A549 (cell line): ENCODE measurements at regions not wholly inside any gene's neighbourhood (a gene's known extent, or its start where the extent isn't known, plus 50 kb on each side); places are given as distances from the start of the nearest gene placed in this dataset.

Source experiments
- ATAC-seq, 2 experiments: fragments of 200-7000 bp in 1 of 2; fragments of >200 bp in 1 of 2; cut with Nextera tagmentation in 1 of 2; cut with Tn5 transposase in 1 of 2; 3 replicates each; pipeline versions ENCODE4 v1.8.0 to v1.9.1; 2018 to 2020; ENCODE audit warnings: mild to moderate bottlenecking in 1 of 2, moderate library complexity in 1 of 2
- CTCF ChIA-PET: fragments of 300-600 bp; sonication (Branson Sonifier 250); formaldehyde crosslinking; extraction: SDS; loops from one replicate; lab custom pipeline; 2021; ENCODE audit warnings: antibody characterized with exemption, inconsistent platforms; lab: Yijun Ruan, JAX
- POLR2A ChIA-PET: fragments of 350-600 bp; formaldehyde crosslinking; extraction: SDS; loops from one replicate; lab custom pipeline; 2021; ENCODE audit warnings: antibody characterized with exemption, inconsistent platforms; lab: Yijun Ruan, JAX
- DNase-seq, 2 experiments: peaks; one replicate each; pipeline versions ENCODE4 v3.0.0 to v3.0.0-alpha.2; 2011 to 2016; ENCODE audit warnings: low read depth in 1 of 2, low spot score in 1 of 2
- FAIRE-seq: peaks from 2 replicates; lab custom pipeline; 2011; peaks lifted over from hg19 to GRCh38; lab: Jason Lieb, UNC
- H3K27ac ChIP-seq, 2 experiments: fragments of >200 bp; sonication (Bioruptor Twin); formaldehyde crosslinking; 3 replicates each; pipeline ENCODE4 v1.5.1; 2016 to 2017
- H3K4me1 ChIP-seq: fragments of >200 bp; sonication (Bioruptor Twin); formaldehyde crosslinking; 3 replicates; pipeline ENCODE4 v1.6.1; 2016
- H3K4me2 ChIP-seq: fragments of >200 bp; sonication (Bioruptor Twin); formaldehyde crosslinking; 3 replicates; pipeline ENCODE4 v1.6.1; 2016
- H3K4me3 ChIP-seq: fragments of >200 bp; sonication (Bioruptor Twin); formaldehyde crosslinking; 3 replicates; pipeline ENCODE4 v1.5.1; 2016
- H3K9me3 ChIP-seq: fragments of >200 bp; sonication (Bioruptor Twin); formaldehyde crosslinking; 3 replicates; pipeline ENCODE4 v1.6.1; 2016
- BHLHE40 ChIP-seq: IDR thresholded peaks from 2 replicates; pipeline ENCODE4 v1.6.1; 2012; ENCODE audit warnings: low read depth, low read length, inconsistent platforms
- CBX2 ChIP-seq: fragments of 200-600 bp; sonication (generic); IDR thresholded peaks from 2 replicates; pipeline ENCODE4 v1.6.1; 2016; ENCODE audit warnings: low read depth, mild to moderate bottlenecking, borderline replicate concordance
- CHD2 ChIP-seq: fragments of 150-350 bp; IDR thresholded peaks from 2 replicates; pipeline ENCODE4 v1.6.1; 2014; ENCODE audit warnings: low read length; ENCODE audit not compliant: partially characterized antibody
- CHD4 ChIP-seq: fragments of 200-600 bp; sonication (generic); IDR thresholded peaks from 2 replicates; pipeline ENCODE4 v1.6.1; 2016; ENCODE audit warnings: antibody characterized with exemption, mild to moderate bottlenecking, borderline replicate concordance
- EHMT2 ChIP-seq: fragments of 200-600 bp; sonication (generic); IDR thresholded peaks from 2 replicates; pipeline ENCODE4 v1.6.1; 2016; ENCODE audit warnings: antibody characterized with exemption, low read depth, mild to moderate bottlenecking, moderate library complexity
- EP300 ChIP-seq, 2 experiments: fragments of >200 bp; sonication (Bioruptor Twin); formaldehyde crosslinking; IDR thresholded peaks; 2 replicates in 1 of 2; 3 replicates in 1 of 2; pipeline ENCODE4 v1.6.1; 2016 to 2017
- ESRRA ChIP-seq: fragments of 150-350 bp; IDR thresholded peaks from 2 replicates; pipeline ENCODE4 v1.6.1; 2014; ENCODE audit warnings: mild to moderate bottlenecking, low read length, borderline replicate concordance
- GATA3 ChIP-seq: IDR thresholded peaks from 2 replicates; pipeline ENCODE4 v1.6.1; 2012; ENCODE audit warnings: borderline replicate concordance
- HDAC2 ChIP-seq: fragments of 200-600 bp; sonication (generic); IDR thresholded peaks from 2 replicates; pipeline ENCODE4 v1.6.1; 2016
- HEYL ChIP-seq: fragments of 250-450 bp; sonication (Bioruptor Pico); IDR thresholded peaks from 2 replicates; pipeline ENCODE4 v1.8.0; 2021; ENCODE audit warnings: mild to moderate bottlenecking, moderate library complexity
- JUNB ChIP-seq: fragments of >200 bp; sonication (Bioruptor Twin); formaldehyde crosslinking; IDR thresholded peaks from 2 replicates; pipeline ENCODE4 v1.6.1; 2016
- MAFK ChIP-seq: fragments of 450-650 bp; IDR thresholded peaks from 2 replicates; pipeline ENCODE4 v1.6.1; 2014; ENCODE audit not compliant: partially characterized antibody
- PHF8 ChIP-seq: fragments of 200-600 bp; sonication (generic); IDR thresholded peaks from 2 replicates; pipeline ENCODE4 v1.6.1; 2016; ENCODE audit warnings: low read depth, mild to moderate bottlenecking, antibody characterized with exemption, moderate library complexity, borderline replicate concordance
- POLR2A ChIP-seq: IDR thresholded peaks from 2 replicates; pipeline ENCODE4 v1.6.1; 2012; ENCODE audit warnings: mild to moderate bottlenecking, low read length
- RAD21 ChIP-seq, 2 experiments: fragments of >200 bp in 1 of 2; sonication (Bioruptor Twin) in 1 of 2; formaldehyde crosslinking in 1 of 2; IDR thresholded peaks in 1 of 2; conservative IDR thresholded peaks in 1 of 2; 2 replicates in 1 of 2; 3 replicates in 1 of 2; pipeline ENCODE4 v1.6.1; 2012 to 2018; ENCODE audit warnings: inconsistent platforms in 1 of 2
- RFX5 ChIP-seq: fragments of 450-650 bp; IDR thresholded peaks from 2 replicates; pipeline ENCODE4 v1.7.1; 2014; ENCODE audit warnings: antibody characterized with exemption, mild to moderate bottlenecking, moderate library complexity
- RNF2 ChIP-seq: fragments of 200-600 bp; sonication (generic); IDR thresholded peaks from 2 replicates; pipeline ENCODE4 v1.6.1; 2016; ENCODE audit warnings: low read depth, mild to moderate bottlenecking, antibody characterized with exemption, moderate library complexity, borderline replicate concordance
- SMC3 ChIP-seq: fragments of >200 bp; sonication (Bioruptor Twin); formaldehyde crosslinking; IDR thresholded peaks from 3 replicates; pipeline ENCODE4 v1.6.1; 2018; ENCODE audit warnings: inconsistent platforms
- SREBF2 ChIP-seq: fragments of 450-650 bp; IDR thresholded peaks from 2 replicates; pipeline ENCODE4 v1.6.1; 2014; ENCODE audit warnings: mild to moderate bottlenecking, moderate library complexity
- ZC3H11A ChIP-seq: fragments of 450-650 bp; IDR thresholded peaks from 2 replicates; pipeline ENCODE4 v1.6.1; 2014; ENCODE audit warnings: antibody characterized with exemption, mild to moderate bottlenecking
- ZSCAN20 ChIP-seq: fragments of 250-450 bp; sonication (Bioruptor Pico); IDR thresholded peaks from 2 replicates; pipeline ENCODE4 v1.8.0; 2022; ENCODE audit warnings: mild to moderate bottlenecking, moderate library complexity
- WGBS: methylation state at CpG from one replicate; pipeline ENCODE4 v1.1.6; 2017; ENCODE audit errors: missing lambda C conversion rate; 5-methylcytosine and 5-hydroxymethylcytosine counted together
- TF ChIP-seq, protein P1 (sequence below): fragments of 150-350 bp; IDR thresholded peaks from 2 replicates; pipeline ENCODE4 v1.6.1; 2014; ENCODE audit warnings: low read depth, mild to moderate bottlenecking, low read length
- TF ChIP-seq, protein P2 (sequence below): fragments of 450-650 bp; IDR thresholded peaks from 2 replicates; pipeline ENCODE4 v1.6.1; 2014; ENCODE audit warnings: antibody characterized with exemption
- TF ChIP-seq, protein P3 (sequence below): IDR thresholded peaks from 2 replicates; pipeline ENCODE4 v1.6.1; 2012
- TF ChIP-seq, protein P4 (sequence below): fragments of >200 bp; sonication (Bioruptor Twin); formaldehyde crosslinking; IDR thresholded peaks from 3 replicates; pipeline ENCODE4 v1.6.1; 2016
- TF ChIP-seq, protein P5 (sequence below): fragments of >200 bp; sonication (Bioruptor Twin); formaldehyde crosslinking; IDR thresholded peaks from 3 replicates; pipeline ENCODE4 v1.5.1; 2016

DNA sequence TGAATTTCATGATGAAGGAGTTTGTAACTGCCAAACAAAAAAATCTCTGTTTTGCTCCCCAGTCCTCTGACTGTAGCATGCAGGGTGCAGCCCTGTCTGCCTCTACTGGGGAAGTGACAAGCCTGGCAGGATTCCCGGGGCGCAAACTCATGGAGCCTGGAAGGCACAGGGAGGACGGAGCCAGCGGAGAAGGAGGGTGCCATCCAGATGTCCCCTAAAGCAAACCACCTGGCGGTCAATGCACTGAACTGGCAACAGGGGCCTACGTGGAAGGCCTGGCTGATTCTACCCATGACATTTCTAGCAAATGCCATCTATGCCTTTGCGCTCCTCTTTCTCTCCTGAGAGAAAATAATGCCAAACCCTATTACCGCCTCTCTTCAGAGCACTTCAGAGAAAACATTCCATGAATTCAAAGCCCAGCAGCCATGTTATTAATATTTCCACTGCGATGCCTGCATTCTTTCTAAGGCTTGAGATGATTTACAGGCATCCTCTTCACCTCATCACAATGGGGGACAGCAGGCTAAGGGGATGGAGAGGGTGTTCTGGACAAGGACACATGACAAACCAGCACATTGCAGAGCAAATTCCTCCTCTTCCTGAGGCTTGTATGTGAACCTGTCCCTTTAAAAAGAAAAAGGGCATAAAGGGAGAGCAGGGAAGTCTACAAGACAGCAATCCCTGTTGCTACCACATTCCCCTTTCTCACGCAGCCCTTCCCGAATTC, 329.3 kb upstream of the NOCT start:
- 88% methylated on average over 9 of the region's 11 CpGs for WGBS
- no peak for DNase-seq
- H3K4me1 ChIP-seq: no peaks in the 10 kb centered on the region
- no peak for ATAC-seq
- no peak overlapping the region for H3K4me2 ChIP-seq
- FAIRE-seq: no peak
- H3K4me3 ChIP-seq: no peak overlapping the region
- ChIA-PET POLR2A (no interaction called here), CTCF (no interaction called here)
- H3K9me3 ChIP-seq: no peaks in the 10 kb centered on the region
- TF ChIP-seq, protein P1, sequence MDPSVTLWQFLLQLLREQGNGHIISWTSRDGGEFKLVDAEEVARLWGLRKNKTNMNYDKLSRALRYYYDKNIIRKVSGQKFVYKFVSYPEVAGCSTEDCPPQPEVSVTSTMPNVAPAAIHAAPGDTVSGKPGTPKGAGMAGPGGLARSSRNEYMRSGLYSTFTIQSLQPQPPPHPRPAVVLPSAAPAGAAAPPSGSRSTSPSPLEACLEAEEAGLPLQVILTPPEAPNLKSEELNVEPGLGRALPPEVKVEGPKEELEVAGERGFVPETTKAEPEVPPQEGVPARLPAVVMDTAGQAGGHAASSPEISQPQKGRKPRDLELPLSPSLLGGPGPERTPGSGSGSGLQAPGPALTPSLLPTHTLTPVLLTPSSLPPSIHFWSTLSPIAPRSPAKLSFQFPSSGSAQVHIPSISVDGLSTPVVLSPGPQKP: no peak
- TF ChIP-seq PHF8 (no peak), RNF2 (no peak), ESRRA (no peak), ZC3H11A (no peak), CHD2 (no peak), CBX2 (no peak)
- no peak overlapping the region for H3K27ac ChIP-seq

DNA sequence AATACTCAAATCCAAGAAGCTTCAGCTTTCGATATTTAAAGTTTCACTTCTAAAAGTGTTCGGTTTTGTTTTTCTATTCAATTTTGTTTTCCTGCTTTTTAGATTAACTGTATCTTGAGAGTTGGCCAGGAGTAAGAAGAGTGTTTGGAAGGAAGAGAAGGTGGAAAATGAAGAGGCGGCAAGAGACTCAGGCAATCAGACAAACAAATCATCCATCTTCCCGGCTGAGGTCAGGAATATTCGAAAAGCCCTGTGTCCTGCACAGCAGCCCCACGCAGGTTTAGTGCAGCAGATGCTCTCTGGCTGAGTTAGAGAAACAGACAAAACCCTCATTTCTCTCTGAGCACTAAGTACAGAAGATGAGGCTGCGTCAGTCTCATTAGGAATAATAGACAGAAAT, 330.3 kb upstream of the NOCT start:
- ChIA-PET POLR2A (no interaction called here), CTCF (no interaction called here)
- FAIRE-seq (no peak), ATAC-seq (no peak), DNase-seq (no peak)
- Histone ChIP-seq H3K9me3 (no peaks in the 10 kb centered on the region), H3K27ac (no peak overlapping the region), H3K4me2 (no peak overlapping the region), H3K4me1 (peaks cover 4% of the 10 kb centered on the region; the same call in 1 of the 3 replicates), H3K4me3 (no peak overlapping the region)
- TF ChIP-seq HEYL (CRISPR knock-in tag): no peak
- TF ChIP-seq, protein P2, sequence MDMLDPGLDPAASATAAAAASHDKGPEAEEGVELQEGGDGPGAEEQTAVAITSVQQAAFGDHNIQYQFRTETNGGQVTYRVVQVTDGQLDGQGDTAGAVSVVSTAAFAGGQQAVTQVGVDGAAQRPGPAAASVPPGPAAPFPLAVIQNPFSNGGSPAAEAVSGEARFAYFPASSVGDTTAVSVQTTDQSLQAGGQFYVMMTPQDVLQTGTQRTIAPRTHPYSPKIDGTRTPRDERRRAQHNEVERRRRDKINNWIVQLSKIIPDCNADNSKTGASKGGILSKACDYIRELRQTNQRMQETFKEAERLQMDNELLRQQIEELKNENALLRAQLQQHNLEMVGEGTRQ: no peak
- TF ChIP-seq, protein P3, sequence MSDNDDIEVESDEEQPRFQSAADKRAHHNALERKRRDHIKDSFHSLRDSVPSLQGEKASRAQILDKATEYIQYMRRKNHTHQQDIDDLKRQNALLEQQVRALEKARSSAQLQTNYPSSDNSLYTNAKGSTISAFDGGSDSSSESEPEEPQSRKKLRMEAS: no peak
- TF ChIP-seq EP300 (IDR thresholded peaks at IDR 0.05): no peak
- no peak for TF ChIP-seq POLR2A
- TF ChIP-seq GATA3: no peak
- no peak for TF ChIP-seq HDAC2
- no peak for TF ChIP-seq ZSCAN20
- no peak for TF ChIP-seq CHD4
- no peak for TF ChIP-seq CHD2
- TF ChIP-seq EHMT2: no peak
- no peak for TF ChIP-seq RFX5
- TF ChIP-seq SREBF2: no peak
- no peak for TF ChIP-seq JUNB
- no peak for TF ChIP-seq MAFK
- 81% methylated on average over 7 of the region's 7 CpGs for WGBS

DNA sequence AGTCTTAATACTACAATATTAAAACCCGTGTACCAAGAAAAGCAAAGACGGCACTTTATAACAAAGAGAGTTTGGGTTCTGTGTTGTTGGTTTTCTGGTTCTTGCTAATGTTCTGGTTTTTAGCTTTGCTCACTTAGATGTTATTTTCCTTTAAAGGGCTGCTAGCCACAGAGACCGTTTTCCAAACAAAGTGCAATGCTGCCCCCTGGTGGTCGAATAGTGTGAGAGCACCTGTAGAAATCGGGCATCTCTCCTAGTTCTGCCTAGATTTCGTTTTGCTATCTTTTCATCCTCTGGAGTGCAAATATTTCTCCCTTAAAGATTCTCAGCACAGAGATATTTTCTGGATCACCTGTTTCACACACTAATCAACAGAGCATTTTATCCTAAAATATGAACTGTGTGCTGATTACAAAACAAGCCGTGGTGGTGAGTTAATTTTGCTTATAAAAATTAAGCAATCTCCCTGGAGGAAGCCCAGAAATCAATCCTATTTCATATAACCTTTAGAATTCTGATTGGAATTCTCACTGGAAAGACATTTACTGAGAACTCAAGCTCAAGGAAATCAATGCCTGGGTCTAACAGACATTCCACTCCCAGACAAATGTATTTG, 334.5 kb upstream of the NOCT start:
- Histone ChIP-seq H3K4me2 (peak overlapping the region; percentile 50), H3K27ac (no peak overlapping the region), H3K4me3 (no peak overlapping the region), H3K4me1 (peaks cover 10% of the 10 kb centered on the region; the same call in 2 of the 3 replicates), H3K9me3 (no peaks in the 10 kb centered on the region)
- FAIRE-seq (no peak), DNase-seq (peak; percentile 11 to 58), ATAC-seq (peak; percentile 70 to 90; a peak in 4 of 6 replicates)
- ChIA-PET CTCF (interaction anchor here (0.6 to 4.0 kb wide), 42 partner anchors 9 to 948 kb away, joined by 3 to 27 read pairs (median 4); no protein-coding TSS in a partner anchor), POLR2A (no interaction called here)
- TF ChIP-seq SMC3 (peak; percentile 89), RAD21 (conservative IDR thresholded peaks at IDR 0.05 in 1 of 2, IDR thresholded peaks at IDR 0.05 in 1 of 2) (peak; percentile 86 to 91), BHLHE40 (no peak)
- TF ChIP-seq, protein P4, sequence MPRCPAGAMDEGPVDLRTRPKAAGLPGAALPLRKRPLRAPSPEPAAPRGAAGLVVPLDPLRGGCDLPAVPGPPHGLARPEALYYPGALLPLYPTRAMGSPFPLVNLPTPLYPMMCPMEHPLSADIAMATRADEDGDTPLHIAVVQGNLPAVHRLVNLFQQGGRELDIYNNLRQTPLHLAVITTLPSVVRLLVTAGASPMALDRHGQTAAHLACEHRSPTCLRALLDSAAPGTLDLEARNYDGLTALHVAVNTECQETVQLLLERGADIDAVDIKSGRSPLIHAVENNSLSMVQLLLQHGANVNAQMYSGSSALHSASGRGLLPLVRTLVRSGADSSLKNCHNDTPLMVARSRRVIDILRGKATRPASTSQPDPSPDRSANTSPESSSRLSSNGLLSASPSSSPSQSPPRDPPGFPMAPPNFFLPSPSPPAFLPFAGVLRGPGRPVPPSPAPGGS: no peak
- TF ChIP-seq, protein P5, sequence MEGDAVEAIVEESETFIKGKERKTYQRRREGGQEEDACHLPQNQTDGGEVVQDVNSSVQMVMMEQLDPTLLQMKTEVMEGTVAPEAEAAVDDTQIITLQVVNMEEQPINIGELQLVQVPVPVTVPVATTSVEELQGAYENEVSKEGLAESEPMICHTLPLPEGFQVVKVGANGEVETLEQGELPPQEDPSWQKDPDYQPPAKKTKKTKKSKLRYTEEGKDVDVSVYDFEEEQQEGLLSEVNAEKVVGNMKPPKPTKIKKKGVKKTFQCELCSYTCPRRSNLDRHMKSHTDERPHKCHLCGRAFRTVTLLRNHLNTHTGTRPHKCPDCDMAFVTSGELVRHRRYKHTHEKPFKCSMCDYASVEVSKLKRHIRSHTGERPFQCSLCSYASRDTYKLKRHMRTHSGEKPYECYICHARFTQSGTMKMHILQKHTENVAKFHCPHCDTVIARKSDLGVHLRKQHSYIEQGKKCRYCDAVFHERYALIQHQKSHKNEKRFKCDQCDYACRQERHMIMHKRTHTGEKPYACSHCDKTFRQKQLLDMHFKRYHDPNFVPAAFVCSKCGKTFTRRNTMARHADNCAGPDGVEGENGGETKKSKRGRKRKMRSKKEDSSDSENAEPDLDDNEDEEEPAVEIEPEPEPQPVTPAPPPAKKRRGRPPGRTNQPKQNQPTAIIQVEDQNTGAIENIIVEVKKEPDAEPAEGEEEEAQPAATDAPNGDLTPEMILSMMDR: peak; percentile 82
- 0% methylated on average over 7 of the region's 7 CpGs for WGBS
